ENCODE measurements at regions not wholly inside any gene's neighbourhood (a gene's known extent, or its start where the extent isn't known, plus 50 kb on each side); places are given as distances from the start of the nearest gene placed in this dataset.

- Histone ChIP-seq H3K4me3 (ENCODE audit: low read length) (no peak overlapping the region), H3K9me3 (ENCODE audit: control insufficient read depth, low read length) (no peaks in the 10 kb centered on the region), H3K36me3 (ENCODE audit: control insufficient read depth, insufficient read depth, low read length, severe bottlenecking) (no peaks in the 10 kb centered on the region), H3K4me1 (ENCODE audit: control insufficient read depth, insufficient read depth, low read length) (peaks cover 18% of the 10 kb centered on the region), H3K9ac (ENCODE audit: low read length) (no peak overlapping the region), H3K27me3 (replicated peaks; ENCODE audit: control insufficient read depth, insufficient read depth, low read length) (no peaks in the 10 kb centered on the region)
- DNase-seq (ENCODE audit: low read depth), result no peak
Measured at GRCh38 chr6:15839969-15840541, 177.2 kb upstream of the DTNBP1 start.

- Histone ChIP-seq H3K36me3 (ENCODE audit: control insufficient read depth, insufficient read depth, low read length, severe bottlenecking) (no peaks in the 10 kb centered on the region), H3K27me3 (replicated peaks; ENCODE audit: control insufficient read depth, insufficient read depth, low read length) (no peaks in the 10 kb centered on the region), H3K9ac (ENCODE audit: low read length) (no peak overlapping the region), H3K4me3 (ENCODE audit: low read length) (no peak overlapping the region), H3K4me1 (ENCODE audit: control insufficient read depth, insufficient read depth, low read length) (peaks cover 5% of the 10 kb centered on the region), H3K9me3 (ENCODE audit: control insufficient read depth, low read length) (no peaks in the 10 kb centered on the region)
- no peak for DNase-seq (ENCODE audit: low read depth)
Measured at GRCh38 chr6:15837205-15837604, 174.4 kb upstream of the DTNBP1 start.

GRCh38 chr6:15832841-15833240 is 170.0 kb upstream of the DTNBP1 start:
- H3K4me1 ChIP-seq (ENCODE audit: control insufficient read depth, insufficient read depth, low read length), result peaks cover 4% of the 10 kb centered on the region
- H3K36me3 ChIP-seq (ENCODE audit: control insufficient read depth, insufficient read depth, low read length, severe bottlenecking), result no peaks in the 10 kb centered on the region
- DNase-seq (ENCODE audit: low read depth), result no peak
- H3K9ac ChIP-seq (ENCODE audit: low read length), result no peak overlapping the region
- no peaks in the 10 kb centered on the region for H3K9me3 ChIP-seq (ENCODE audit: control insufficient read depth, low read length)
- no peaks in the 10 kb centered on the region for H3K27me3 ChIP-seq (replicated peaks; ENCODE audit: control insufficient read depth, insufficient read depth, low read length)
- no peak overlapping the region for H3K4me3 ChIP-seq (ENCODE audit: low read length)

GRCh38 chr6:15829156-15829555 is 166.3 kb upstream of the DTNBP1 start:
- Histone ChIP-seq H3K9me3 (ENCODE audit: control insufficient read depth, low read length) (no peaks in the 10 kb centered on the region), H3K4me1 (ENCODE audit: control insufficient read depth, insufficient read depth, low read length) (peaks cover 4% of the 10 kb centered on the region), H3K9ac (ENCODE audit: low read length) (no peak overlapping the region), H3K36me3 (ENCODE audit: control insufficient read depth, insufficient read depth, low read length, severe bottlenecking) (no peaks in the 10 kb centered on the region), H3K4me3 (ENCODE audit: low read length) (no peak overlapping the region), H3K27me3 (replicated peaks; ENCODE audit: control insufficient read depth, insufficient read depth, low read length) (peaks cover 15% of the 10 kb centered on the region)
- no peak for DNase-seq (ENCODE audit: low read depth)

GRCh38 chr6:15827496-15828255 is 164.8 kb upstream of the DTNBP1 start:
- Histone ChIP-seq H3K36me3 (ENCODE audit: control insufficient read depth, insufficient read depth, low read length, severe bottlenecking) (no peaks in the 10 kb centered on the region), H3K27me3 (replicated peaks; ENCODE audit: control insufficient read depth, insufficient read depth, low read length) (peaks cover 23% of the 10 kb centered on the region), H3K9me3 (ENCODE audit: control insufficient read depth, low read length) (no peaks in the 10 kb centered on the region), H3K4me1 (ENCODE audit: control insufficient read depth, insufficient read depth, low read length) (peaks cover 4% of the 10 kb centered on the region), H3K9ac (ENCODE audit: low read length) (no peak overlapping the region), H3K4me3 (ENCODE audit: low read length) (no peak overlapping the region)
- DNase-seq (ENCODE audit: low read depth), result no peak

GRCh38 chr6:15826814-15827318 is 164.0 kb upstream of the DTNBP1 start:
- Histone ChIP-seq H3K36me3 (ENCODE audit: control insufficient read depth, insufficient read depth, low read length, severe bottlenecking) (no peaks in the 10 kb centered on the region), H3K9me3 (ENCODE audit: control insufficient read depth, low read length) (no peaks in the 10 kb centered on the region), H3K27me3 (replicated peaks; ENCODE audit: control insufficient read depth, insufficient read depth, low read length) (peaks cover 30% of the 10 kb centered on the region), H3K4me3 (ENCODE audit: low read length) (no peak overlapping the region), H3K4me1 (ENCODE audit: control insufficient read depth, insufficient read depth, low read length) (peaks cover 4% of the 10 kb centered on the region), H3K9ac (ENCODE audit: low read length) (no peak overlapping the region)
- DNase-seq (ENCODE audit: low read depth), result no peak

- peaks cover 38% of the 10 kb centered on the region for H3K27me3 ChIP-seq (replicated peaks; ENCODE audit: control insufficient read depth, insufficient read depth, low read length)
- H3K9me3 ChIP-seq (ENCODE audit: control insufficient read depth, low read length), result no peaks in the 10 kb centered on the region
- no peak for DNase-seq (ENCODE audit: low read depth)
- H3K36me3 ChIP-seq (ENCODE audit: control insufficient read depth, insufficient read depth, low read length, severe bottlenecking), result no peaks in the 10 kb centered on the region
- H3K9ac ChIP-seq (ENCODE audit: low read length), result no peak overlapping the region
- no peaks in the 10 kb centered on the region for H3K4me1 ChIP-seq (ENCODE audit: control insufficient read depth, insufficient read depth, low read length)
- H3K4me3 ChIP-seq (ENCODE audit: low read length), result no peak overlapping the region
Measured at GRCh38 chr6:15825332-15825930, 162.6 kb upstream of the DTNBP1 start.

GRCh38 chr6:15824811-15825210 is 162.0 kb upstream of the DTNBP1 start:
- no peaks in the 10 kb centered on the region for H3K4me1 ChIP-seq (ENCODE audit: control insufficient read depth, insufficient read depth, low read length)
- no peaks in the 10 kb centered on the region for H3K36me3 ChIP-seq (ENCODE audit: control insufficient read depth, insufficient read depth, low read length, severe bottlenecking)
- no peak overlapping the region for H3K9ac ChIP-seq (ENCODE audit: low read length)
- H3K9me3 ChIP-seq (ENCODE audit: control insufficient read depth, low read length), result no peaks in the 10 kb centered on the region
- peaks cover 40% of the 10 kb centered on the region for H3K27me3 ChIP-seq (replicated peaks; ENCODE audit: control insufficient read depth, insufficient read depth, low read length)
- no peak for DNase-seq (ENCODE audit: low read depth)
- H3K4me3 ChIP-seq (ENCODE audit: low read length), result no peak overlapping the region

GRCh38 chr6:15823838-15824414 is 161.1 kb upstream of the DTNBP1 start:
- Histone ChIP-seq H3K27me3 (replicated peaks; ENCODE audit: control insufficient read depth, insufficient read depth, low read length) (peaks cover 40% of the 10 kb centered on the region), H3K9me3 (ENCODE audit: control insufficient read depth, low read length) (no peaks in the 10 kb centered on the region), H3K9ac (ENCODE audit: low read length) (no peak overlapping the region), H3K4me3 (ENCODE audit: low read length) (no peak overlapping the region), H3K36me3 (ENCODE audit: control insufficient read depth, insufficient read depth, low read length, severe bottlenecking) (no peaks in the 10 kb centered on the region), H3K4me1 (ENCODE audit: control insufficient read depth, insufficient read depth, low read length) (no peaks in the 10 kb centered on the region)
- no peak for DNase-seq (ENCODE audit: low read depth)

- no peak for DNase-seq (ENCODE audit: low read depth)
- Histone ChIP-seq H3K4me1 (ENCODE audit: control insufficient read depth, insufficient read depth, low read length) (no peaks in the 10 kb centered on the region), H3K4me3 (ENCODE audit: low read length) (no peak overlapping the region), H3K9ac (ENCODE audit: low read length) (no peak overlapping the region), H3K36me3 (ENCODE audit: control insufficient read depth, insufficient read depth, low read length, severe bottlenecking) (no peaks in the 10 kb centered on the region), H3K9me3 (ENCODE audit: control insufficient read depth, low read length) (no peaks in the 10 kb centered on the region), H3K27me3 (replicated peaks; ENCODE audit: control insufficient read depth, insufficient read depth, low read length) (peaks cover 40% of the 10 kb centered on the region)
Measured at GRCh38 chr6:15822835-15823234, 160.0 kb upstream of the DTNBP1 start.

- DNase-seq (ENCODE audit: low read depth), result no peak
- no peaks in the 10 kb centered on the region for H3K36me3 ChIP-seq (ENCODE audit: control insufficient read depth, insufficient read depth, low read length, severe bottlenecking)
Measured at GRCh38 chr6:15819841-15820240, 157.0 kb upstream of the DTNBP1 start.

More at GRCh38 chr6:15819841-15820240, 157.0 kb upstream of the DTNBP1 start:
- Histone ChIP-seq H3K9me3 (ENCODE audit: control insufficient read depth, low read length) (no peaks in the 10 kb centered on the region), H3K27me3 (replicated peaks; ENCODE audit: control insufficient read depth, insufficient read depth, low read length) (peaks cover 25% of the 10 kb centered on the region), H3K4me3 (ENCODE audit: low read length) (no peak overlapping the region), H3K4me1 (ENCODE audit: control insufficient read depth, insufficient read depth, low read length) (no peaks in the 10 kb centered on the region), H3K9ac (ENCODE audit: low read length) (no peak overlapping the region)

All from adipocyte (in vitro differentiated cells).